ENCODE measurements at regions not wholly inside any gene's neighbourhood (a gene's known extent, or its start where the extent isn't known, plus 50 kb on each side); places are given as distances from the start of the nearest gene placed in this dataset.

DNA sequence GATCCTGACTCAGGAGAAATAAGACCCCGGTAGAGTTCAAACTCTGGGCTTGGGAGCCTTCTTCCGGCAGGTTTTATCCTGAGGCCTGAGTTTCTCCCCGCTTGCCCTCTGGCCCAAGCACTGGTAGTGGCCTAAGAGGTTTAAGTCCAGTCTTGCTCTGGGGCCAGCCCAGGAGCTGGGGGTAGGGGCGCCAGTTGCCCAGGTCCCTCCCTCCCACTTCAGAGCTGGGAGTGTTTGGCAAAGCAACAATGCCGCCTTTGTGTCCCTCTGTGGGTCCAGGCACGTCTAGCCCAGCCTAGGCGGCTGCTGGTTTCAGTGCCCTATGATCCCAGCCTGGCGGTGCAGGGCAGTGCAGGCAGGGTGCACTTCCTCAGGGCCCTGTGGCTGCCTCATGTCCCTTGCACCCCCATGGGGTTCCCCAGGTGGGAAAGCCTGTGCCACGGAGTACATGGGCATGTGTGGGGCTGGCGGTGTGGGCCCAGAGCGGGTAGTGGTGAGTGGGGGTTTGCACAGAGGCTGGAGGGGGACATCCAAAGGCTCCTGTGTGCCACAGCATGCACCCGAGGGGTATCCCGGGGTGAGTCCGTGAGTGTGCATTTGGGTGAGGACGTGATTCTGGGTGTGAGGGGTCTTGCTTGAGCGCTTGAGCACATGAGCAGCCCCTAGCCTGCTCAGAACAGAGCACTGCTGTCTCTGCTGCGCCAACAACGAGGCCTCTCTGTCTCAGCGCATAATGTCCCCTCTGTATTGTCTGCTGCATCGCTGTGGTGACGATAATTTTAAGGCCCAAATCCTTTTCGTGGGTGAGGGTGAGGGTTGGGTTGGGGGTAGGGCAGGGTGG lies 61.7 kb upstream of the PSD2 start:
- TF ChIP-seq, protein P1, sequence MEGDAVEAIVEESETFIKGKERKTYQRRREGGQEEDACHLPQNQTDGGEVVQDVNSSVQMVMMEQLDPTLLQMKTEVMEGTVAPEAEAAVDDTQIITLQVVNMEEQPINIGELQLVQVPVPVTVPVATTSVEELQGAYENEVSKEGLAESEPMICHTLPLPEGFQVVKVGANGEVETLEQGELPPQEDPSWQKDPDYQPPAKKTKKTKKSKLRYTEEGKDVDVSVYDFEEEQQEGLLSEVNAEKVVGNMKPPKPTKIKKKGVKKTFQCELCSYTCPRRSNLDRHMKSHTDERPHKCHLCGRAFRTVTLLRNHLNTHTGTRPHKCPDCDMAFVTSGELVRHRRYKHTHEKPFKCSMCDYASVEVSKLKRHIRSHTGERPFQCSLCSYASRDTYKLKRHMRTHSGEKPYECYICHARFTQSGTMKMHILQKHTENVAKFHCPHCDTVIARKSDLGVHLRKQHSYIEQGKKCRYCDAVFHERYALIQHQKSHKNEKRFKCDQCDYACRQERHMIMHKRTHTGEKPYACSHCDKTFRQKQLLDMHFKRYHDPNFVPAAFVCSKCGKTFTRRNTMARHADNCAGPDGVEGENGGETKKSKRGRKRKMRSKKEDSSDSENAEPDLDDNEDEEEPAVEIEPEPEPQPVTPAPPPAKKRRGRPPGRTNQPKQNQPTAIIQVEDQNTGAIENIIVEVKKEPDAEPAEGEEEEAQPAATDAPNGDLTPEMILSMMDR (IDR thresholded peaks at IDR 0.05; ENCODE audit: insufficient read depth, low read depth, low read length) = no peak
- no peak for DNase-seq (ENCODE audit: low read depth)
- H3K4me3 ChIP-seq (ENCODE audit: low read depth, low read length) = no peak overlapping the region

DNA sequence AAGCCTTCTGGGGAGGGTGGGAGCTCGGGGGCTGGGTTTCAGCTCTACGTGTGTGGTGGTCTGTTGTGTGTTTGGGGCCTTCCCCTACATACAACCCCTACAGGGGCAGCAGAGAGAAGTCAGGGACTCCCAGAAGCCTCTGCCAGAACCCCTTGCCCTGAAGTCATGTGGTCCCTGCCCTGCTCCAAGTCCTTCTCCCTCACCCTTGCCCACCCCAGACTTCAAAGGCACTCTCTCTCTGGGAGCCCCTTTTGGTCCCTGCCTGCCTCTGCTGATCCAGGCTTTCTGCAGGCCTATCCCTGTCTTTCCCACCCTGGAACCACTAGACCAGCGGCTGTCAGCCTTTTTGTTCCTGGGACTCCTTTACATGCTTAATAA lies 61.1 kb upstream of the PSD2 start:
- no peak overlapping the region for H3K4me3 ChIP-seq (ENCODE audit: low read depth, low read length)
- DNase-seq (ENCODE audit: low read depth) = no peak
- TF ChIP-seq, protein P1 (IDR thresholded peaks at IDR 0.05; ENCODE audit: insufficient read depth, low read depth, low read length) = no peak

DNA sequence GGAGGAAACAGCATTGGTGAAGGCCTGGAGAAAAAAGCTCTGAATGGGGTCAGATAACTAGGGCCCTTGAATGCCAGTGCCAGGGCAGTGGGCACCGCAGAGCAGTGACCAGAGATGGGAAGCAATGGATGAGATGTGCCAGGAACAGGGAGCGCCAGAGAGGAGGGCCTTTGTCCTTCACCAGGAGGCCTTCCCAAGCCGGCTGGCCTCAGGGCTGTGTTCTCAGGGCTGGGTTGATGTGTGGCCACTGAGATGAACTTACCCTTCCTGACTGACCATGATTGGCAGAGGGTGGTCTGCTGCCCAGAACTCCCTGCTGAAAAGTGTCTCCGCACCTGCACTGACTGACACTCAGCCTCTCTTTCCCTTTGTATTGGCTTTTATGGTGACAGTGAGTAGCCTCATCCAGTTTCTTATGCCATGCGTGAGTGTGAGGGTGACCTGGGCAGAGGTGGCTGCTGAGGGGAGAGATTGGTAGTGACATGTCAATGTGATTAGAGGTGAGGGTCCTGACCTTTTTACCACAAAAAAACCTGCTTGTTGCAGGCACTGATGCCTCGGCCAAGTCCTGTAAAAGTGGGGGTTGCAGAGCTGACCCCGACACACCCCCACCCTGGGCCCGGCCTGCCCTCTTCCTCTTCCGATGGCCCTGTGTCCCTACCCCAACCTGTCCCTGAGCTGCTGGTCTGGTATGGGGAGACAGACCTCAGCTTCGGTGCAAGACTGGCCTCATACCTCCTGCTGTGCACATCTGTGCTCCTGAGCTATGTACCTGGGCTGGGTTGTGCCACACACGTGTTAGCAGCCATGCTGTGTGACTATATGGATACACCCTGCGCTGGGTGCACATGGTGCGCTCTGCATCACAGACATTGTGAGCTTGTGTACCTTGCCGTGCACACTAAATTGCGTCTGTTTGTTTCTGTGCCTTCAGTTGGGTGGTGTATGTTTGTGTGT lies 57.1 kb upstream of the PSD2 start:
- DNase-seq (ENCODE audit: low read depth) = no peak
- TF ChIP-seq, protein P1 (IDR thresholded peaks at IDR 0.05; ENCODE audit: insufficient read depth, low read depth, low read length) = no peak

DNA sequence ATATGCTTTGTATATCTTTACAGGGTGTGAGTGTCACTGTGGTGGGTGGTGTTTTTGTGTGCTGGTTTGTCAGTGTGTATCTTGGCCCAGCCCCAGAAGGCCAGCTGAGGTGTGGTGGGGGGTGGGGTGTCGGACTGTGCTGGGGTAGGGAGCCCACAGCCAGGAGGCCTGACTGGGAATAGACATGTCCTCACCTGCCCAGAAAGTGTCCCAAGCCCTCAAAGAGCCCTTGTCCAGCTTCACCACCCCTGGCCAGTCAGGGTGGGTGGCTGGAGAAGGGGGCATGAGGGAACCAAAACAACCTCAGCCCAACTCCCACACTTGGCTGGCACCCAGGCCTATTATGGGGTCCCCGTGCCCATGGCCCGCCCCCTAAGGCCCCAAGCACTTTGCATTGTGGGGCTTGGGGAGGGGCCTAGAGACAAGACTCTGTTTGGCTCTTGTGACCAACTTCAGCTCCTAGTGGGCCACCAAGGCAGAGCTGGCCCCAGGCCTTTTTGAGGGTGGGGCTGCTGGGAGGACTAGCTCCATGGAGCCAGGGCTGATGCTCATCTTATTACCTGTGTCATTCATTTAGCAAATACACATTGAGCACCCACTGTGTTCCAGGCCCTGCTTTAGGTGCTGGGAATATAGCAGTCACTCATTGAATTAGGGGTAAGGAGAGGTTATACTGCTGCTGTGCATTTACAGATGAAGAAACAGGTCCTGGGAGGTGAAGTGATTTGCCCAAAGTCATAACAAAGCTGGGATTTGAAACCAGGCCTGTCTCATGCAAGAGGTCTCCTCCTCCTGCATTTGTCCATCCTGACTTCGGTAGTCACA lies 56.2 kb upstream of the PSD2 start:
- H3K4me3 ChIP-seq (ENCODE audit: low read depth, low read length) = no peak overlapping the region
- no peak for DNase-seq (ENCODE audit: low read depth)
- TF ChIP-seq, protein P1 (IDR thresholded peaks at IDR 0.05; ENCODE audit: insufficient read depth, low read depth, low read length) = no peak

More for the DNA sequence above, 57.1 kb upstream of the PSD2 start:
- no peak overlapping the region for H3K4me3 ChIP-seq (ENCODE audit: low read depth, low read length)

DNA sequence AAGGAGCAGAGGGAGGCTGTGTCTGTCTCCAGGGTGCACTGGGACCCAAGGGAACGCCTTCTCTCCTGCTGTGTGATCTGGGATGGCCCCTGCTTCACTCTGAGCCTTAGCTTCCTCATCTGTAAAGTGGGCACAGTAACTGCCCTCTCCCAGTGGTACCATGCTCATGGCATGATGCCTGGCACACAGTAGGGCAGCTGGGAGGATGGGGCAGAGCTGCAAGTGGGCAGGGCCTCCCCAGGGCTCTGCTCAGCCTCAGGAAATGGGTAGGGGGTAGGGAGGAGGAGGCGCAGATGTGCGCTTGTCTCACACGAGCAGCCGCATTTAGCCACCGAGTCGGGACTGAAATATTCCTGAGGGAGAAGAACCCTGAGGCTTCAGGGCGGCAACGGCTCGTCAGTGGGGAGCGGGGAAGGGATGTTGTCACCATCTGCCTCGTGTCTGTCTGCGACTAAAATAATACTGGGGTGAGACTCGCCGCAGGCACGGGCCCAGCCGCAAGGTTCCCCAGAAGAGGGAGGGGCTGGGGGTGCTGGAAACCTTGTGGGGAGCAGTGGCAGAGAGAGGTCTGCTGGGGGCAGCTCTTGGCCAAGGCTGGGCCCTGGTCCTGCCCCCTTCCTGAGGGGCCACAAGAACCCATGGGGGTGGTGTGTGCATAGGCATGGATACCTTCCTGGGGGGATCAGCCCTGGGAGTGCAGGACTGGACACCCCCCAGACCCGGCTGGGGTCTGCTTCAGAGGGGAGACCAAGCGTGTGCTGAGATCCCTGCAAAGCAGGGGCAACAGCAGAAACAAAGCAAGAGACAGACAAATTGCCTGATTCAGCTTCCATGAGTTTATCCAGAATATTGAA lies 55.2 kb upstream of the PSD2 start:
- TF ChIP-seq, protein P1 (IDR thresholded peaks at IDR 0.05; ENCODE audit: insufficient read depth, low read depth, low read length) = no peak
- H3K4me3 ChIP-seq (ENCODE audit: low read depth, low read length) = no peak overlapping the region
- no peak for DNase-seq (ENCODE audit: low read depth)
